ENCODE measurements at regions not wholly inside any gene's neighbourhood (a gene's known extent, or its start where the extent isn't known, plus 50 kb on each side); places are given as distances from the start of the nearest gene placed in this dataset.

- ChIA-PET POLR2A (no interaction called here), CTCF (no interaction called here), RAD21 (ENCODE audit: low non-redundant PET in 1 of 2, low total read pairs in 2 of 2, uncharacterized antibody in 2 of 2, unreplicated experiment in 2 of 2) (no interaction called here)
- no peak overlapping the region for H3K4me2 ChIP-seq (ENCODE audit: low read length)
- no peak for DNase-seq (ENCODE audit: low read depth, low spot score)
- H3K27ac ChIP-seq (ENCODE audit: low read depth, low read length): no peak overlapping the region
- no TSS peak for BruUV-seq (replicated peaks)
- TF ChIP-seq ZNF274 (IDR thresholded peaks at IDR 0.05; ENCODE audit: low read depth, low read length): no peak
- TF ChIP-seq CTCF (IDR thresholded peaks at IDR 0.05 in 2 of 3, conservative IDR thresholded peaks at IDR 0.05 in 1 of 3; ENCODE audit: borderline replicate concordance in 1 of 3, insufficient read depth in 1 of 3, low read depth in 2 of 3, low read length in 2 of 3): no peak
- TF ChIP-seq YY1 (IDR thresholded peaks at IDR 0.05; ENCODE audit: extremely low read depth, insufficient replicate concordance, low read depth, low read length): no peak
- no peak for TF ChIP-seq REST (IDR thresholded peaks at IDR 0.05; ENCODE audit: low read depth)
- no peak for TF ChIP-seq EZH2phosphoT487 (IDR thresholded peaks at IDR 0.05; ENCODE audit: borderline replicate concordance)
- no peak for TF ChIP-seq ELF1 (IDR thresholded peaks at IDR 0.05; ENCODE audit: borderline replicate concordance, low read depth)
- TF ChIP-seq POLR2AphosphoS5 (IDR thresholded peaks at IDR 0.05; ENCODE audit: low read depth, low read length): no peak
- TF ChIP-seq SIN3A (IDR thresholded peaks at IDR 0.05; ENCODE audit: low read depth): no peak
- no peak for TF ChIP-seq ATF3 (IDR thresholded peaks at IDR 0.05)
- no peak overlapping the region for H3K4me3 ChIP-seq (replicated peaks in 1 of 2; ENCODE audit: low read depth in 1 of 2, low read length in 2 of 2)
- no peak for ATAC-seq
- H3K27me3 ChIP-seq (ENCODE audit: insufficient read depth, low read length): peaks cover 20% of the 10 kb centered on the region; the same call in 1 of the 2 replicates
- no peaks in the 10 kb centered on the region for H3K79me2 ChIP-seq (ENCODE audit: insufficient read depth, low read length)
- intact Hi-C loops (cut with micrococcal nuclease): no loop called here
- H3K4me1 ChIP-seq (ENCODE audit: control insufficient read depth in 1 of 2, insufficient read depth in 2 of 2, low read length in 2 of 2): no peaks in the 10 kb centered on the region
- no peak overlapping the region for H3K9ac ChIP-seq (ENCODE audit: low read length)
- H2AFZ ChIP-seq (ENCODE audit: low read depth, low read length, poor library complexity, severe bottlenecking): no peak overlapping the region
- no peaks in the 10 kb centered on the region for H3K9me2 ChIP-seq (ENCODE audit: insufficient read depth)
- H3K9me3 ChIP-seq (ENCODE audit: control insufficient read depth in 1 of 2, insufficient read depth in 1 of 2, low read depth in 1 of 2, low read length in 2 of 2): no peaks in the 10 kb centered on the region
- H4K20me1 ChIP-seq (ENCODE audit: insufficient read depth): no peaks in the 10 kb centered on the region
- H3K36me3 ChIP-seq (ENCODE audit: control insufficient read depth in 1 of 2, insufficient read depth in 2 of 2, low read length in 2 of 2): no peaks in the 10 kb centered on the region
Observed at GRCh38 chr7:408751-409311, 110.8 kb downstream of the PDGFA start.
